NT2/D1 (cell line): ENCODE measurements at regions not wholly inside any gene's neighbourhood (a gene's known extent, or its start where the extent isn't known, plus 50 kb on each side); places are given as distances from the start of the nearest gene placed in this dataset.

Experiments
- YY1 ChIP-seq: IDR thresholded peaks from 2 replicates; pipeline ENCODE4 v1.6.1; 2011; ENCODE audit not compliant: insufficient read length, insufficient read depth
- ZNF274 ChIP-seq: IDR thresholded peaks from 2 replicates; pipeline ENCODE4 v1.6.1; 2011; ENCODE audit warnings: mild to moderate bottlenecking, low read depth, low read length

- no peak for TF ChIP-seq YY1
- no peak for TF ChIP-seq ZNF274
Observed at GRCh38 chr2:181158427-181158826, 178.0 kb downstream of the UBE2E3 start.
